ENCODE measurements at regions not wholly inside any gene's neighbourhood (a gene's known extent, or its start where the extent isn't known, plus 50 kb on each side); places are given as distances from the start of the nearest gene placed in this dataset.
A peak's percentile ranks its signal among the peaks of the same experiment; 100 is the strongest.

GRCh38 chr4:62292911-62293310 lies 1092.8 kb downstream of the ADGRL3 start:
- DNase-seq: no peak
- no peaks in the 10 kb centered on the region for H3K9me3 ChIP-seq
- intact Hi-C loops (cut with DNase I): no loop called here
- no peak for ATAC-seq
- H3K4me3 ChIP-seq: no peak overlapping the region
- no peaks in the 10 kb centered on the region for H3K4me1 ChIP-seq
- H3K27me3 ChIP-seq: no peaks in the 10 kb centered on the region
- no peaks in the 10 kb centered on the region for H3K36me3 ChIP-seq
- H3K27ac ChIP-seq: no peak overlapping the region
- TF ChIP-seq CTCF (IDR thresholded peaks at IDR 0.05): no peak

- Histone ChIP-seq H3K4me3 (no peak overlapping the region), H3K27me3 (no peaks in the 10 kb centered on the region), H3K4me1 (no peaks in the 10 kb centered on the region), H3K36me3 (no peaks in the 10 kb centered on the region), H3K9me3 (no peaks in the 10 kb centered on the region), H3K27ac (no peak overlapping the region)
- DNase-seq (peak in 2 of 4 donors; percentile 39 to 52), ATAC-seq (peak; percentile 36)
- no peak for TF ChIP-seq CTCF (IDR thresholded peaks at IDR 0.05)
- intact Hi-C loops (cut with DNase I): no loop called here
Measured at GRCh38 chr4:62288808-62289541, 1088.8 kb downstream of the ADGRL3 start.

GRCh38 chr4:62285026-62285425 lies 1084.9 kb downstream of the ADGRL3 start:
- no peak for TF ChIP-seq CTCF (IDR thresholded peaks at IDR 0.05)
- intact Hi-C loops (cut with DNase I): no loop called here
- no peaks in the 10 kb centered on the region for H3K4me1 ChIP-seq
- no peaks in the 10 kb centered on the region for H3K36me3 ChIP-seq
- peak in 2 of 4 donors; percentile 10 to 19 for DNase-seq
- H3K4me3 ChIP-seq: no peak overlapping the region
- no peaks in the 10 kb centered on the region for H3K27me3 ChIP-seq
- H3K9me3 ChIP-seq: no peaks in the 10 kb centered on the region
- no peak for ATAC-seq
- H3K27ac ChIP-seq: no peak overlapping the region

- no peaks in the 10 kb centered on the region for H3K4me1 ChIP-seq
- H3K9me3 ChIP-seq: no peaks in the 10 kb centered on the region
- H3K4me3 ChIP-seq: no peak overlapping the region
- TF ChIP-seq CTCF (IDR thresholded peaks at IDR 0.05): no peak
- no peaks in the 10 kb centered on the region for H3K36me3 ChIP-seq
- DNase-seq (no peak), ATAC-seq (no peak)
- intact Hi-C loops (cut with DNase I): no loop called here
- H3K27me3 ChIP-seq: no peaks in the 10 kb centered on the region
- H3K27ac ChIP-seq: no peak overlapping the region
Measured at GRCh38 chr4:62279689-62280088, 1079.6 kb downstream of the ADGRL3 start.

GRCh38 chr4:62275470-62275869 lies 1075.3 kb downstream of the ADGRL3 start:
- Histone ChIP-seq H3K4me3 (no peak overlapping the region), H3K27me3 (no peaks in the 10 kb centered on the region), H3K36me3 (no peaks in the 10 kb centered on the region), H3K4me1 (no peaks in the 10 kb centered on the region), H3K27ac (no peak overlapping the region), H3K9me3 (no peaks in the 10 kb centered on the region)
- no peak for TF ChIP-seq CTCF (IDR thresholded peaks at IDR 0.05)
- intact Hi-C loops (cut with DNase I): no loop called here
- DNase-seq: no peak
- ATAC-seq: no peak
